Loucy (cell line): ENCODE measurements at regions not wholly inside any gene's neighbourhood (a gene's known extent, or its start where the extent isn't known, plus 50 kb on each side); places are given as distances from the start of the nearest gene placed in this dataset.

Source experiments
- H2AFZ ChIP-seq: fragments of 200-600 bp; sonication (generic); 2 replicates; pipeline ENCODE4 v1.6.0; 2016; ENCODE audit warnings: antibody characterized with exemption, mild to moderate bottlenecking, low read length, moderate library complexity
- H3F3A ChIP-seq: fragments of 200-600 bp; 2 replicates; pipeline ENCODE4 v1.6.0; 2016; ENCODE audit warnings: antibody characterized with exemption, low read depth, mild to moderate bottlenecking
- H3K27me3 ChIP-seq: fragments of 200-600 bp; sonication (generic); 2 replicates; pipeline ENCODE4 v1.6.1; 2014; ENCODE audit warnings: low read length, mild to moderate bottlenecking; ENCODE audit not compliant: insufficient read depth, poor library complexity, severe bottlenecking
- H3K36me3 ChIP-seq: fragments of 200-600 bp; sonication (generic); 2 replicates; pipeline ENCODE4 v1.6.1; 2016; ENCODE audit warnings: low read length; ENCODE audit not compliant: insufficient read depth
- H3K4me1 ChIP-seq: fragments of 200-600 bp; sonication (generic); 2 replicates; pipeline ENCODE4 v1.5.1; 2014; ENCODE audit warnings: low read length, mild to moderate bottlenecking; ENCODE audit not compliant: insufficient read depth, poor library complexity, severe bottlenecking
- H3K4me2 ChIP-seq: fragments of 200-600 bp; sonication (generic); 2 replicates; pipeline ENCODE4 v1.6.0; 2014; ENCODE audit warnings: antibody characterized with exemption, low read length, low read depth, mild to moderate bottlenecking; ENCODE audit not compliant: poor library complexity, severe bottlenecking
- H3K4me3 ChIP-seq: fragments of 200-600 bp; sonication (generic); 2 replicates; pipeline ENCODE4 v1.5.1; 2014; ENCODE audit warnings: low read length, mild to moderate bottlenecking, mixed read lengths; ENCODE audit not compliant: poor library complexity, severe bottlenecking
- H3K79me2 ChIP-seq: fragments of 200-600 bp; sonication (generic); 2 replicates; pipeline ENCODE4 v1.6.1; 2014; ENCODE audit warnings: low read length; ENCODE audit not compliant: insufficient read depth
- H3K9ac ChIP-seq: fragments of 200-600 bp; sonication (generic); 2 replicates; pipeline ENCODE4 v1.6.0; 2014; ENCODE audit warnings: mild to moderate bottlenecking, low read depth, low read length, moderate library complexity; ENCODE audit not compliant: poor library complexity, severe bottlenecking
- H3K9me2 ChIP-seq: fragments of 200-600 bp; sonication (generic); replicated peaks from 2 replicates; pipeline ENCODE4 v1.6.1; 2016; ENCODE audit warnings: low read depth, low read length, mixed read lengths
- H3K9me3 ChIP-seq: fragments of 200-600 bp; sonication (generic); 2 replicates; pipeline ENCODE4 v1.6.1; 2014; ENCODE audit warnings: mild to moderate bottlenecking, antibody characterized with exemption, low read length, low read depth; ENCODE audit not compliant: insufficient read depth
- H4K20me1 ChIP-seq: fragments of 200-600 bp; sonication (generic); 2 replicates; pipeline ENCODE4 v1.6.0; 2014; ENCODE audit warnings: antibody characterized with exemption, low read length, mild to moderate bottlenecking; ENCODE audit not compliant: insufficient read depth, poor library complexity, severe bottlenecking
- CTCF ChIP-seq: fragments of 200-600 bp; sonication (generic); conservative IDR thresholded peaks from 2 replicates; pipeline ENCODE4 v1.5.1; 2014; ENCODE audit warnings: mild to moderate bottlenecking, antibody characterized with exemption, low read length
- EZH2phosphoT487 ChIP-seq: fragments of 200-600 bp; IDR thresholded peaks from 2 replicates; pipeline ENCODE4 v1.6.1; 2018; ENCODE audit warnings: antibody characterized with exemption, mild to moderate bottlenecking, moderate library complexity, borderline replicate concordance

DNA sequence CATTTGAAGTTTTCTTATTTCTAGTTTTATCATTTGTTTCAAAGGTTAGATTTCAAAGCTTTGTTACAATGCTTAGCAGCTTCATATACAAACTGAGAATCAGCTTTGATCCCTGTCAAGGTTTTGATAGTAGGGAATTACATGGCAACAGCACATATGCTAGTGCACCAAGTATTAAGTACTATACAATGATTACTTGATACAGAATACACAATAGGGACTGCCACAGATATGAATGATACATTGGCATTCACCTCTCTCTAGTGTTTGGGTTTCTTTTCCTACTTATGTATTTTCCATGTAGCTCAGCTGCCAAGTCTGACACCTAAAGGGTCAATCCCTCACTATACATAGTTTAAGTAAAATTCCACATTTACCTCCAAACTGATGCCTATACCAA is 344.0 kb downstream of the FAT4 start:
- Histone ChIP-seq H3K4me3 (no peak overlapping the region), H3K27me3 (no peaks in the 10 kb centered on the region), H3F3A (no peaks in the 10 kb centered on the region), H4K20me1 (no peaks in the 10 kb centered on the region), H3K9me2 (no peaks in the 10 kb centered on the region), H2AFZ (no peak overlapping the region), H3K9me3 (no peaks in the 10 kb centered on the region), H3K9ac (no peak overlapping the region), H3K79me2 (no peaks in the 10 kb centered on the region), H3K36me3 (no peaks in the 10 kb centered on the region), H3K4me2 (no peak overlapping the region), H3K4me1 (no peaks in the 10 kb centered on the region)
- no peak for TF ChIP-seq EZH2phosphoT487
- no peak for TF ChIP-seq CTCF

GRCh38 chr4:125663896-125664767 is 349.4 kb downstream of the FAT4 start:
- TF ChIP-seq CTCF, result no peak
- no peak for TF ChIP-seq EZH2phosphoT487

GRCh38 chr4:125666635-125667034 is 351.9 kb downstream of the FAT4 start:
- Histone ChIP-seq H4K20me1 (no peaks in the 10 kb centered on the region), H2AFZ (no peak overlapping the region), H3K9ac (no peak overlapping the region), H3K9me2 (no peaks in the 10 kb centered on the region), H3K4me3 (no peak overlapping the region), H3K36me3 (no peaks in the 10 kb centered on the region), H3K4me2 (no peak overlapping the region), H3K79me2 (no peaks in the 10 kb centered on the region), H3F3A (no peaks in the 10 kb centered on the region), H3K9me3 (no peaks in the 10 kb centered on the region), H3K27me3 (no peaks in the 10 kb centered on the region), H3K4me1 (no peaks in the 10 kb centered on the region)
- no peak for TF ChIP-seq CTCF
- no peak for TF ChIP-seq EZH2phosphoT487

More at GRCh38 chr4:125663896-125664767, 349.4 kb downstream of the FAT4 start:
- Histone ChIP-seq H3K9ac (no peak overlapping the region), H3K36me3 (no peaks in the 10 kb centered on the region), H3K4me1 (no peaks in the 10 kb centered on the region), H3K27me3 (no peaks in the 10 kb centered on the region), H3K79me2 (no peaks in the 10 kb centered on the region), H3K9me2 (no peaks in the 10 kb centered on the region), H3K4me2 (no peak overlapping the region), H3F3A (no peaks in the 10 kb centered on the region), H3K9me3 (no peaks in the 10 kb centered on the region), H3K4me3 (no peak overlapping the region), H2AFZ (no peak overlapping the region), H4K20me1 (no peaks in the 10 kb centered on the region)
